HCT116 (cell line): ENCODE measurements at regions not wholly inside any gene's neighbourhood (a gene's known extent, or its start where the extent isn't known, plus 50 kb on each side); places are given as distances from the start of the nearest gene placed in this dataset.

Experiments
- ATAC-seq: fragments of 200-7000 bp; cut with Tn5 transposase; 2 replicates; pipeline ENCODE4 v1.9.1; 2020; ENCODE audit warnings: mild to moderate bottlenecking, moderate library complexity
- BruUV-seq: library from RNA; stranded (reverse); fragments of 400-500 nt; replicated peaks from 2 replicates; lab custom pipeline; 2021; lab: Mats Ljungman, UMichigan
- CTCF ChIA-PET: fragments of 300-600 bp; sonication (Branson Sonifier 250); formaldehyde crosslinking; loops from one replicate; lab custom pipeline; 2021; ENCODE audit warnings: antibody characterized with exemption; lab: Charles Lee
- POLR2A ChIA-PET: fragments of 300-600, 350-600 bp; sonication (Branson Sonifier 250); formaldehyde crosslinking; loops from one replicate; lab custom pipeline; 2021; ENCODE audit warnings: antibody characterized with exemption; lab: Charles Lee
- RAD21 ChIA-PET, 2 experiments: fragments of 300-600 bp; sonication (Branson Sonifier 250); formaldehyde crosslinking; loops; one replicate each; lab custom pipeline; 2023; ENCODE audit warnings: low total read pairs in 2 of 2; ENCODE audit not compliant: uncharacterized antibody in 2 of 2, unreplicated experiment in 2 of 2, low non-redundant PET in 1 of 2; lab: Charles Lee
- DNase-seq: peaks from one replicate; pipeline ENCODE4 v3.0.0-alpha.2; 2010; ENCODE audit warnings: low read depth, low spot score
- H2AFZ ChIP-seq: fragments of 200-600 bp; shearing (Covaris generic), sonication (generic); 2 replicates; pipeline ENCODE4 v1.6.1; 2017; ENCODE audit warnings: low read depth, mixed run types, mixed read lengths, antibody characterized with exemption, low read length; ENCODE audit not compliant: poor library complexity, severe bottlenecking
- H3K27ac ChIP-seq: 2 replicates; pipeline ENCODE4 v1.5.1; 2012; ENCODE audit warnings: low read depth, low read length
- H3K27me3 ChIP-seq: fragments of 200-600 bp; sonication (generic); 2 replicates; pipeline ENCODE4 v1.6.1; 2016; ENCODE audit warnings: mixed run types, low read length, mixed read lengths; ENCODE audit not compliant: insufficient read depth
- H3K36me3 ChIP-seq, 2 experiments: fragments of 200-500 bp in 1 of 2; fragments of 200-600 bp in 1 of 2; sonication (Bioruptor generic) in 1 of 2; sonication (generic) in 1 of 2; 2 replicates each; pipeline versions ENCODE4 v1.5.1 to v1.6.1; 2014 to 2016; ENCODE audit warnings: low read length in 2 of 2, inconsistent platforms in 1 of 2, mixed read lengths in 1 of 2, mixed run types in 1 of 2; ENCODE audit not compliant: insufficient read depth in 2 of 2, control insufficient read depth in 1 of 2
- H3K4me1 ChIP-seq, 2 experiments: fragments of 200-600 bp in 1 of 2; sonication (generic) in 1 of 2; 2 replicates each; pipeline versions ENCODE4 v1.5.1 to v1.6.1; 2012 to 2017; ENCODE audit warnings: low read length in 2 of 2, inconsistent platforms in 1 of 2, mild to moderate bottlenecking in 1 of 2, mixed read lengths in 1 of 2, mixed run types in 1 of 2, moderate library complexity in 1 of 2; ENCODE audit not compliant: insufficient read depth in 2 of 2, control insufficient read depth in 1 of 2
- H3K4me2 ChIP-seq: fragments of 200-600 bp; sonication (generic); 2 replicates; pipeline ENCODE4 v1.6.1; 2017; ENCODE audit warnings: mixed run types, low read length, mixed read lengths
- H3K4me3 ChIP-seq, 2 experiments: fragments of 200-600 bp in 1 of 2; sonication (generic) in 1 of 2; replicated peaks in 1 of 2; 2 replicates each; pipeline ENCODE4 v1.5.1; 2011 to 2016; ENCODE audit warnings: low read length in 2 of 2, control low read depth in 1 of 2, low read depth in 1 of 2, mild to moderate bottlenecking in 1 of 2, mixed read lengths in 1 of 2, mixed run types in 1 of 2
- H3K79me2 ChIP-seq: fragments of 200-600 bp; sonication (generic); 2 replicates; pipeline ENCODE4 v1.6.1; 2017; ENCODE audit warnings: mild to moderate bottlenecking, mixed run types, low read length, moderate library complexity, mixed read lengths; ENCODE audit not compliant: insufficient read depth
- H3K9ac ChIP-seq: fragments of 200-600 bp; sonication (generic); 2 replicates; pipeline ENCODE4 v1.6.1; 2016; ENCODE audit warnings: low read length, mixed read lengths
- H3K9me2 ChIP-seq: fragments of 200-600 bp; sonication (generic), shearing (Covaris generic); 2 replicates; pipeline ENCODE4 v1.6.1; 2017; ENCODE audit warnings: mixed run types, mild to moderate bottlenecking, moderate library complexity; ENCODE audit not compliant: insufficient read depth
- H3K9me3 ChIP-seq, 2 experiments: fragments of 200-500 bp in 1 of 2; fragments of 200-600 bp in 1 of 2; sonication (Bioruptor generic) in 1 of 2; sonication (generic) in 1 of 2; 2 replicates each; pipeline ENCODE4 v1.6.1; 2014 to 2017; ENCODE audit warnings: low read length in 2 of 2, mixed read lengths in 2 of 2, inconsistent platforms in 1 of 2, low read depth in 1 of 2, mild to moderate bottlenecking in 1 of 2, mixed run types in 1 of 2, moderate library complexity in 1 of 2; ENCODE audit not compliant: control insufficient read depth in 1 of 2, insufficient read depth in 1 of 2
- H4K20me1 ChIP-seq: fragments of 200-600 bp; sonication (generic), shearing (Covaris generic); 2 replicates; pipeline ENCODE4 v1.6.1; 2017; ENCODE audit warnings: mixed run types, mild to moderate bottlenecking, moderate library complexity; ENCODE audit not compliant: insufficient read depth
- CBX3 ChIP-seq: IDR thresholded peaks from 2 replicates; pipeline ENCODE4 v1.6.1; 2012; ENCODE audit warnings: low read depth
- CEBPB ChIP-seq: IDR thresholded peaks from 2 replicates; pipeline ENCODE4 v1.6.1; 2012; ENCODE audit warnings: low read depth
- CTCF ChIP-seq, 3 experiments: fragments of 200-600 bp in 1 of 3; sonication (generic) in 1 of 3; IDR thresholded peaks in 2 of 3; conservative IDR thresholded peaks in 1 of 3; 2 replicates each; pipeline ENCODE4 v1.5.1; 2012 to 2017; ENCODE audit warnings: low read depth in 2 of 3, low read length in 2 of 3, antibody characterized with exemption in 1 of 3, borderline replicate concordance in 1 of 3, control low read depth in 1 of 3, mild to moderate bottlenecking in 1 of 3, mixed read lengths in 1 of 3, mixed run types in 1 of 3, moderate library complexity in 1 of 3; ENCODE audit not compliant: insufficient read depth in 1 of 3
- EGR1 ChIP-seq: IDR thresholded peaks from 2 replicates; pipeline ENCODE4 v1.6.1; 2012; ENCODE audit warnings: low read depth
- EZH2 ChIP-seq: fragments of 200-600 bp; sonication (generic); IDR thresholded peaks from 2 replicates; pipeline ENCODE4 v1.6.1; 2017; ENCODE audit warnings: antibody characterized with exemption, mixed run types
- FOSL1 ChIP-seq: IDR thresholded peaks from 2 replicates; pipeline ENCODE4 v1.6.1; 2012; ENCODE audit warnings: low read depth
- POLR2A ChIP-seq: IDR thresholded peaks from 2 replicates; pipeline ENCODE4 v1.7.0; 2011; ENCODE audit warnings: borderline replicate concordance; ENCODE audit not compliant: insufficient read depth, insufficient read length; ENCODE audit errors: extremely low read depth
- POLR2AphosphoS5 ChIP-seq: IDR thresholded peaks from 2 replicates; pipeline ENCODE4 v1.6.1; 2011; ENCODE audit warnings: mild to moderate bottlenecking, low read depth, low read length, moderate library complexity
- RAD21 ChIP-seq: IDR thresholded peaks from 2 replicates; pipeline ENCODE4 v1.6.1; 2012; ENCODE audit warnings: low read depth, mild to moderate bottlenecking
- REST ChIP-seq: IDR thresholded peaks from 2 replicates; pipeline ENCODE4 v1.6.1; 2012; ENCODE audit warnings: low read depth
- SIN3A ChIP-seq: IDR thresholded peaks from 2 replicates; pipeline ENCODE4 v1.6.1; 2012; ENCODE audit warnings: low read depth
- SP1 ChIP-seq: IDR thresholded peaks from 2 replicates; pipeline ENCODE4 v1.6.1; 2012; ENCODE audit warnings: low read depth
- SRF ChIP-seq: IDR thresholded peaks from 2 replicates; pipeline ENCODE4 v1.6.1; 2012; ENCODE audit warnings: low read depth
- TCF7L2 ChIP-seq: IDR thresholded peaks from 2 replicates; pipeline ENCODE4 v1.7.0; 2011; ENCODE audit warnings: borderline replicate concordance, inconsistent platforms; ENCODE audit not compliant: insufficient read depth, insufficient read length; ENCODE audit errors: extremely low read depth
- YY1 ChIP-seq: IDR thresholded peaks from 2 replicates; pipeline ENCODE4 v1.6.1; 2011; ENCODE audit warnings: low read length, low read depth, moderate library complexity, mild to moderate bottlenecking; ENCODE audit not compliant: insufficient replicate concordance; ENCODE audit errors: extremely low read depth
- ZFX ChIP-seq: fragments of 450-650 bp; IDR thresholded peaks from 2 replicates; pipeline ENCODE4 v1.6.1; 2017
- ZNF274 ChIP-seq: fragments of 200-500 bp; sonication (Bioruptor generic); IDR thresholded peaks from 2 replicates; pipeline ENCODE4 v1.6.1; 2014; ENCODE audit warnings: mild to moderate bottlenecking, low read depth, low read length, inconsistent platforms
- intact Hi-C: fragments of 100-400 bp; cut with micrococcal nuclease; formaldehyde crosslinking; loops from 2 replicates; pipeline ENCODE4 v1.10.0; 2022
- TF ChIP-seq, protein P1 (sequence below): IDR thresholded peaks from 2 replicates; pipeline ENCODE4 v1.6.1; 2012

DNA sequence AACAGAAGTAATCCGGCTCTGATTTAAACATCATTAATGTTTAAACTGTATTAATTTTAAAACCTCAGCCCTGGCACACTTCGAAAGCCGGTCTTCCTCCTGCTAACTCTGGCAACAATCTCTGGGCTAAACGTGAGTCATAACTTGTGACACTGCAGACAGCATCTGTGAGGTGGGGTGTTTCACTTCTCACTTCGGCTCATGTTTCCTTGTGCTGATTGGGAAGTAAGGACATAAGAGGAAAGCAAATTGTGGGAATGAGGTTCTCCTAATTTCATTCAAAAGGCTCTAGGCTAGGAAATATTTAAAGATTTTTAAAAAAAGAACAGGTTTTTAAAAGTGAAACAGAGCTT is 139.9 kb upstream of the USP9X start (continued):
- TF ChIP-seq EGR1 (no peak), ZNF274 (no peak)

GRCh38 chrX:40947276-40947675 is 138.0 kb upstream of the USP9X start:
- CTCF ChIA-PET, result no interaction called here
- no peak overlapping the region for H3K27ac ChIP-seq

More at GRCh38 chrX:40947276-40947675, 138.0 kb upstream of the USP9X start:
- RAD21 ChIA-PET, result no interaction called here
- intact Hi-C loops, result no loop called here
- Histone ChIP-seq H3K27me3 (no peaks in the 10 kb centered on the region), H3K9me2 (no peaks in the 10 kb centered on the region), H2AFZ (peak overlapping the region; percentile 26), H3K4me1 (peaks cover 4 to 13% of the 10 kb centered on the region in 2 experiments; a peak in 3 of 4 replicates), H3K79me2 (no peaks in the 10 kb centered on the region), H3K4me3 (no peak overlapping the region), H4K20me1 (no peaks in the 10 kb centered on the region), H3K36me3 (no peaks in the 10 kb centered on the region), H3K9ac (no peak overlapping the region)
- no peak for DNase-seq
- BruUV-seq, result no TSS peak
- TF ChIP-seq TCF7L2 (no peak), SP1 (no peak), YY1 (no peak), CEBPB (no peak), POLR2A (no peak), ZFX (no peak), POLR2AphosphoS5 (no peak), ZNF274 (no peak), SRF (no peak), SIN3A (no peak), CTCF (IDR thresholded peaks at IDR 0.05 in 2 of 3, conservative IDR thresholded peaks at IDR 0.05 in 1 of 3; ENCODE audit: borderline replicate concordance in 1 of 3, insufficient read depth in 1 of 3, low read depth in 2 of 3, low read length in 2 of 3) (no peak), EZH2 (no peak), RAD21 (no peak), CBX3 (no peak), REST (no peak), FOSL1 (no peak)
- TF ChIP-seq, protein P1, sequence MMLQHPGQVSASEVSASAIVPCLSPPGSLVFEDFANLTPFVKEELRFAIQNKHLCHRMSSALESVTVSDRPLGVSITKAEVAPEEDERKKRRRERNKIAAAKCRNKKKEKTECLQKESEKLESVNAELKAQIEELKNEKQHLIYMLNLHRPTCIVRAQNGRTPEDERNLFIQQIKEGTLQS, result no peak
- TF ChIP-seq, all 23 proteins: peak for 0
- no peak for ATAC-seq
- POLR2A ChIA-PET, result no interaction called here
- Histone ChIP-seq H3K4me2 (0 out of 2 replicates have a peak overlapping the region, but pooled peaks have one; percentile 7), H3K9me3 (no peaks in the 10 kb centered on the region)
